ENCODE measurements at regions not wholly inside any gene's neighbourhood (a gene's known extent, or its start where the extent isn't known, plus 50 kb on each side); places are given as distances from the start of the nearest gene placed in this dataset.

- Histone ChIP-seq H3K23ac (ENCODE audit: low read depth, low read length, poor library complexity) (no peak overlapping the region), H3K27ac (replicated peaks; ENCODE audit: low read length) (no peak overlapping the region), H3K4me2 (ENCODE audit: insufficient read depth, low read length, poor library complexity, severe bottlenecking) (no peak overlapping the region), H3K18ac (ENCODE audit: low read length) (no peak overlapping the region), H3K9me3 (replicated peaks in 1 of 2; ENCODE audit: control insufficient read depth in 2 of 2, insufficient read depth in 1 of 2, low read depth in 1 of 2, low read length in 2 of 2) (no peaks in the 10 kb centered on the region), H3K79me1 (ENCODE audit: low read depth, low read length) (no peaks in the 10 kb centered on the region), H2AK5ac (ENCODE audit: low read depth, low read length) (no peak overlapping the region), H3K4me3 (ENCODE audit: low read length in 2 of 2) (no peak overlapping the region), H2AFZ (ENCODE audit: low read length) (no peak overlapping the region), H3K27me3 (ENCODE audit: control insufficient read depth in 3 of 3, insufficient read depth in 3 of 3, low read depth in 1 of 3, low read length in 3 of 3) (no peaks in the 10 kb centered on the region), H4K8ac (ENCODE audit: low read depth, low read length) (no peak overlapping the region), H3K4ac (ENCODE audit: low read length) (no peak overlapping the region), H2BK5ac (ENCODE audit: low read length) (no peak overlapping the region), H3K36me3 (replicated peaks in 1 of 2; ENCODE audit: control insufficient read depth in 2 of 2, insufficient read depth in 2 of 2, low read length in 2 of 2) (no peaks in the 10 kb centered on the region), H2BK12ac (ENCODE audit: low read length) (no peak overlapping the region), H3K4me1 (ENCODE audit: control insufficient read depth in 2 of 2, insufficient read depth in 1 of 2, low read depth in 1 of 2, low read length in 2 of 2) (peaks cover 0 to 1% of the 10 kb centered on the region in 2 donors), H2BK120ac (ENCODE audit: low read depth, low read length) (no peak overlapping the region), H3K9ac (ENCODE audit: low read depth, low read length, poor library complexity) (no peak overlapping the region), H3K14ac (ENCODE audit: low read length) (no peak overlapping the region), H2BK15ac (ENCODE audit: low read length) (no peak overlapping the region), H4K91ac (ENCODE audit: low read depth, low read length, poor library complexity) (no peak overlapping the region)
- WGBS, 2 donors (ENCODE audit: extremely low coverage in 2 of 2, insufficient read length in 2 of 2, insufficient replicate concordance in 1 of 2) = no CpG with 5 or more reads among the region's 3 CpGs
- no peak for DNase-seq (ENCODE audit: low spot score)
Measured at GRCh38 chr1:106957795-106958194, 98.7 kb upstream of the PRMT6 start.

DNA sequence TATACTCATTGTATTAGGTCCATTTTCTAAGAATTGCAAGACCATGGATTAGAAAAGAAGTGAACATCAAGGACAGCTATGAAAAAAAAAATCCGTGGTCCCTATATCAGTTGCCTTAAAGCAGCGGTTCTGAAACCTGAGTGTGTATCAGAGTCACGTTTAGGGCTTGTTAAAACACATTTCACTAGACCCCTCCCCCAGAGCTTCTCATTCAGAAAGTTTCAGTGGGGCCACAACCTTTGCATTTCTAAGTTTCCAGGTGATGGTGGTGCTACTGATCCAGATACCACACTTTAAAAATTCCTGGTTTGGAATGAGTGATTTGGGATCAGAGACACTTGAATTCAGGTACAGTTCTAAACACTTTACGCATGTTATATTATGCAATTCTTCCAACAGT, 96.1 kb upstream of the PRMT6 start:
- WGBS, 2 donors (ENCODE audit: extremely low coverage in 2 of 2, insufficient read length in 2 of 2, insufficient replicate concordance in 1 of 2) = no CpG with 5 or more reads among the region's 4 CpGs
- Histone ChIP-seq H3K4me1 (ENCODE audit: control insufficient read depth in 2 of 2, insufficient read depth in 1 of 2, low read depth in 1 of 2, low read length in 2 of 2) (no peaks in the 10 kb centered on the region), H3K4me2 (ENCODE audit: insufficient read depth, low read length, poor library complexity, severe bottlenecking) (no peak overlapping the region), H3K9me3 (replicated peaks in 1 of 2; ENCODE audit: control insufficient read depth in 2 of 2, insufficient read depth in 1 of 2, low read depth in 1 of 2, low read length in 2 of 2) (no peaks in the 10 kb centered on the region), H3K36me3 (replicated peaks in 1 of 2; ENCODE audit: control insufficient read depth in 2 of 2, insufficient read depth in 2 of 2, low read length in 2 of 2) (no peaks in the 10 kb centered on the region), H3K4ac (ENCODE audit: low read length) (no peak overlapping the region), H3K4me3 (ENCODE audit: low read length in 2 of 2) (no peak overlapping the region), H4K91ac (ENCODE audit: low read depth, low read length, poor library complexity) (no peak overlapping the region), H2BK12ac (ENCODE audit: low read length) (no peak overlapping the region), H3K9ac (ENCODE audit: low read depth, low read length, poor library complexity) (no peak overlapping the region), H2BK15ac (ENCODE audit: low read length) (no peak overlapping the region), H2BK120ac (ENCODE audit: low read depth, low read length) (no peak overlapping the region), H2AK5ac (ENCODE audit: low read depth, low read length) (no peak overlapping the region), H2BK5ac (ENCODE audit: low read length) (no peak overlapping the region), H3K23ac (ENCODE audit: low read depth, low read length, poor library complexity) (no peak overlapping the region), H3K14ac (ENCODE audit: low read length) (no peak overlapping the region), H3K18ac (ENCODE audit: low read length) (no peak overlapping the region), H2AFZ (ENCODE audit: low read length) (no peak overlapping the region), H3K79me1 (ENCODE audit: low read depth, low read length) (no peaks in the 10 kb centered on the region), H3K27me3 (ENCODE audit: control insufficient read depth in 3 of 3, insufficient read depth in 3 of 3, low read depth in 1 of 3, low read length in 3 of 3) (no peaks in the 10 kb centered on the region), H3K27ac (replicated peaks; ENCODE audit: low read length) (no peak overlapping the region), H4K8ac (ENCODE audit: low read depth, low read length) (no peak overlapping the region)
- no peak for DNase-seq (ENCODE audit: low spot score)

DNA sequence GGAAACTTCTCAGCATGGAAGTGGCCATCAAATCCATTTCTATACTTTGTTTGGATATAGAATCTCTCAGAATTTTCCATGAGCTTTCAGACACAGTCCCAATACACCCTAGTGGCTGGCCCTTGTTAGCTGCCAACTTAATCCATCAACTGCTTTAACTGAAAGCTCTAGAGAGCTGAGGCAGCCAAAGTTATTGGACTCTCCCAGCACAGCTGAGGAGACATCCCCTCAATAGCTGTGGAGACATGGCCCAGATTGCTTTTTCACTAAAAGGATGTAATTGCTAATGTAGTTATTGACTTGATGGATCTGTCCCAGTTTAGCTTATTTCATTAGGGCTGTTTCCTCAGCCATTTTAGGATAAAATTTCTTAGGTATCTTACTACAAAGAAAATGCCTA, 94.8 kb upstream of the PRMT6 start:
- H3K14ac ChIP-seq (ENCODE audit: low read length) = no peak overlapping the region
- no peaks in the 10 kb centered on the region for H3K4me1 ChIP-seq (ENCODE audit: control insufficient read depth in 2 of 2, insufficient read depth in 1 of 2, low read depth in 1 of 2, low read length in 2 of 2)
- H3K4me3 ChIP-seq (ENCODE audit: low read length in 2 of 2) = no peak overlapping the region
- H2BK12ac ChIP-seq (ENCODE audit: low read length) = no peak overlapping the region
- no peak overlapping the region for H3K9ac ChIP-seq (ENCODE audit: low read depth, low read length, poor library complexity)
- H3K27me3 ChIP-seq (ENCODE audit: control insufficient read depth in 3 of 3, insufficient read depth in 3 of 3, low read depth in 1 of 3, low read length in 3 of 3) = no peaks in the 10 kb centered on the region
- no peak overlapping the region for H2AFZ ChIP-seq (ENCODE audit: low read length)
- no peak overlapping the region for H4K8ac ChIP-seq (ENCODE audit: low read depth, low read length)
- H3K18ac ChIP-seq (ENCODE audit: low read length) = no peak overlapping the region
- no peak overlapping the region for H3K4ac ChIP-seq (ENCODE audit: low read length)
- no peak overlapping the region for H3K4me2 ChIP-seq (ENCODE audit: insufficient read depth, low read length, poor library complexity, severe bottlenecking)
- H2BK5ac ChIP-seq (ENCODE audit: low read length) = no peak overlapping the region
- no peaks in the 10 kb centered on the region for H3K36me3 ChIP-seq (replicated peaks in 1 of 2; ENCODE audit: control insufficient read depth in 2 of 2, insufficient read depth in 2 of 2, low read length in 2 of 2)
- no peaks in the 10 kb centered on the region for H3K79me1 ChIP-seq (ENCODE audit: low read depth, low read length)
- H2AK5ac ChIP-seq (ENCODE audit: low read depth, low read length) = no peak overlapping the region
- H3K23ac ChIP-seq (ENCODE audit: low read depth, low read length, poor library complexity) = no peak overlapping the region
- no peaks in the 10 kb centered on the region for H3K9me3 ChIP-seq (replicated peaks in 1 of 2; ENCODE audit: control insufficient read depth in 2 of 2, insufficient read depth in 1 of 2, low read depth in 1 of 2, low read length in 2 of 2)
- no peak overlapping the region for H4K91ac ChIP-seq (ENCODE audit: low read depth, low read length, poor library complexity)
- H2BK120ac ChIP-seq (ENCODE audit: low read depth, low read length) = no peak overlapping the region
- H3K27ac ChIP-seq (replicated peaks; ENCODE audit: low read length) = no peak overlapping the region
- H2BK15ac ChIP-seq (ENCODE audit: low read length) = no peak overlapping the region
- no peak for DNase-seq (ENCODE audit: low spot score)

DNA sequence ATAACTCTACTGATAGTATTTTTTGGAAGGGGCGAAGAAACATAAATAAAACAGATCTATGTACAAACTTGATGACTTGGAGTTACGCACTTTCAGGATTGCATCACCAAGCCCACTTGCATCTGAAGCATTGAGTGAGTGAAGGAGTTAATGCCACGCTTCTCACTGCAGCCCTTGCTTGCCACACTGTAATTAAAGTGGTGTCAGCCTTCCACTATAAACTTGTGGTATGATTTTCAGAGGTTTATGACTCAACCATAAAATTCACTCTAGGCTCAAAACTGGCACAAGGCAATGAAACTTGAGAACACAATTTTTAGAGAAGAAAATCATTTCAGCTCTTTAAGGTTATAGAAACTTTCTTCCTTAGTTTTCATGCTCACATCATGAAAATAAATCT, 93.9 kb upstream of the PRMT6 start:
- Histone ChIP-seq H2AK5ac (ENCODE audit: low read depth, low read length) (no peak overlapping the region), H3K23ac (ENCODE audit: low read depth, low read length, poor library complexity) (no peak overlapping the region), H3K14ac (ENCODE audit: low read length) (no peak overlapping the region), H3K27ac (replicated peaks; ENCODE audit: low read length) (no peak overlapping the region), H3K9me3 (replicated peaks in 1 of 2; ENCODE audit: control insufficient read depth in 2 of 2, insufficient read depth in 1 of 2, low read depth in 1 of 2, low read length in 2 of 2) (peaks cover 0 to 2% of the 10 kb centered on the region in 2 donors), H2BK120ac (ENCODE audit: low read depth, low read length) (no peak overlapping the region), H2AFZ (ENCODE audit: low read length) (no peak overlapping the region), H3K27me3 (ENCODE audit: control insufficient read depth in 3 of 3, insufficient read depth in 3 of 3, low read depth in 1 of 3, low read length in 3 of 3) (no peaks in the 10 kb centered on the region), H4K8ac (ENCODE audit: low read depth, low read length) (no peak overlapping the region), H3K79me1 (ENCODE audit: low read depth, low read length) (no peaks in the 10 kb centered on the region), H2BK5ac (ENCODE audit: low read length) (no peak overlapping the region), H3K4me1 (ENCODE audit: control insufficient read depth in 2 of 2, insufficient read depth in 1 of 2, low read depth in 1 of 2, low read length in 2 of 2) (no peaks in the 10 kb centered on the region), H3K4me3 (ENCODE audit: low read length in 2 of 2) (no peak overlapping the region), H3K4ac (ENCODE audit: low read length) (no peak overlapping the region), H3K36me3 (replicated peaks in 1 of 2; ENCODE audit: control insufficient read depth in 2 of 2, insufficient read depth in 2 of 2, low read length in 2 of 2) (no peaks in the 10 kb centered on the region), H3K18ac (ENCODE audit: low read length) (no peak overlapping the region), H3K9ac (ENCODE audit: low read depth, low read length, poor library complexity) (no peak overlapping the region), H2BK15ac (ENCODE audit: low read length) (no peak overlapping the region), H3K4me2 (ENCODE audit: insufficient read depth, low read length, poor library complexity, severe bottlenecking) (no peak overlapping the region), H4K91ac (ENCODE audit: low read depth, low read length, poor library complexity) (no peak overlapping the region), H2BK12ac (ENCODE audit: low read length) (no peak overlapping the region)
- WGBS, 2 donors (ENCODE audit: extremely low coverage in 2 of 2, insufficient read length in 2 of 2, insufficient replicate concordance in 1 of 2) = no CpG with 5 or more reads among the region's 3 CpGs
- no peak for DNase-seq (ENCODE audit: low spot score)
